ENCODE measurements at regions not wholly inside any gene's neighbourhood (a gene's known extent, or its start where the extent isn't known, plus 50 kb on each side); places are given as distances from the start of the nearest gene placed in this dataset.
"Not testable (repeated sequence)": the region's sequence is repeated elsewhere in the genome, so short reads cannot be mapped to it uniquely, and the experiment has no call there.

- Histone ChIP-seq H3K27ac (no peak overlapping the region), H3K4me2 (no peak overlapping the region), H3K9ac (no peak overlapping the region), H3K36me3 (no peaks in the 10 kb centered on the region), H3K27me3 (no peaks in the 10 kb centered on the region), H3K4me1 (no peaks in the 10 kb centered on the region), H4K20me1 (no peaks in the 10 kb centered on the region), H3K9me3 (replicated peaks in 1 of 11) (peaks cover 0 to 21% (median 6%) of the 10 kb centered on the region in 11 experiments; a peak in 17 of 22 replicates), H3K4me3 (no peak overlapping the region)
- no peak for TF ChIP-seq Cebpa-rat (IDR thresholded peaks at IDR 0.05)
These were observed 448.4 kb upstream of the CDH11 start for GRCh38 chr16:65570261-65570660.

GRCh38 chr16:65559846-65560245 lies 438.0 kb upstream of the CDH11 start:
- no peak for TF ChIP-seq Cebpa-rat (IDR thresholded peaks at IDR 0.05)
- H3K27ac ChIP-seq: no peak overlapping the region

DNA sequence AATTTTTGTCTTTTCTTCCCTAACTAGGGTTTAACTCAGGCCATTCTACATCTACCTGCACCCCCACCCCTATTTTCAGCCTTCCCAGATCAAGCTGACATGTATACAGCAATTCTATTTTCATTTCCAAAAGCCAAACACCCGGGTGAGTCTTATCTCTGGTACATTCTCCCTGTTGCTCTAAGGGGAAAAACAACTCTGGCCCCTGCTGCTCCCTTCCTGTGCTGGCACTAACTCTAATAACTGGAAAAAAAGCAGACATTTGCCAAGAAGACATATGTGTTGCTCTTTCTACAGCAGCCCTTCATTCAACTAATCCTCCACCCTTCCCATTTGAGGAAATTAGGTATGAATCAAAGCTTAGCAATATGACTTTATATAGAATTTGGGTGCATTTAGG lies 427.8 kb upstream of the CDH11 start:
- not testable (repeated sequence) for H3K4me2 ChIP-seq, H3K4me3 ChIP-seq, H3K4me1 ChIP-seq, H3K27me3 ChIP-seq, H3K27ac ChIP-seq, H4K20me1 ChIP-seq, H3K36me3 ChIP-seq, H3K9ac ChIP-seq
- peaks cover 0 to 10% (median 5%) of the 10 kb centered on the region in 11 experiments; a peak in 10 of 22 replicates for H3K9me3 ChIP-seq (replicated peaks in 1 of 11)

More at GRCh38 chr16:65559846-65560245, 438.0 kb upstream of the CDH11 start:
- no peak overlapping the region for H3K4me2 ChIP-seq
- peaks cover 12 to 27% (median 21%) of the 10 kb centered on the region in 11 experiments; a peak in 19 of 22 replicates for H3K9me3 ChIP-seq (replicated peaks in 1 of 11)
- H3K9ac ChIP-seq: no peak overlapping the region
- no peaks in the 10 kb centered on the region for H4K20me1 ChIP-seq
- H3K36me3 ChIP-seq: no peaks in the 10 kb centered on the region
- H3K27me3 ChIP-seq: no peaks in the 10 kb centered on the region
- H3K4me1 ChIP-seq: peaks cover 0 to 6% (median 0%) of the 10 kb centered on the region in 10 experiments; a peak in 1 of 20 replicates
- no peak overlapping the region for H3K4me3 ChIP-seq

- Histone ChIP-seq H3K4me3 (no peak overlapping the region), H3K4me2 (no peak overlapping the region), H3K36me3 (no peaks in the 10 kb centered on the region), H3K27me3 (no peaks in the 10 kb centered on the region), H3K27ac (no peak overlapping the region), H3K9ac (no peak overlapping the region), H3K4me1 (no peaks in the 10 kb centered on the region), H4K20me1 (no peaks in the 10 kb centered on the region), H3K9me3 (replicated peaks in 1 of 11) (peaks cover 0 to 14% (median 7%) of the 10 kb centered on the region in 11 experiments; a peak in 12 of 22 replicates)
- no peak for TF ChIP-seq Cebpa-rat (IDR thresholded peaks at IDR 0.05)
These were observed 426.6 kb upstream of the CDH11 start for GRCh38 chr16:65548470-65548869.

- no peak overlapping the region for H3K9ac ChIP-seq
- peaks cover 0 to 14% (median 7%) of the 10 kb centered on the region in 11 experiments; a peak in 12 of 22 replicates for H3K9me3 ChIP-seq (replicated peaks in 1 of 11)
- no peak for TF ChIP-seq Cebpa-rat (IDR thresholded peaks at IDR 0.05)
- H3K4me3 ChIP-seq: no peak overlapping the region
- H3K36me3 ChIP-seq: no peaks in the 10 kb centered on the region
- H4K20me1 ChIP-seq: no peaks in the 10 kb centered on the region
- H3K27me3 ChIP-seq: no peaks in the 10 kb centered on the region
- H3K4me1 ChIP-seq: no peaks in the 10 kb centered on the region
- no peak overlapping the region for H3K4me2 ChIP-seq
- no peak overlapping the region for H3K27ac ChIP-seq
These were observed 426.0 kb upstream of the CDH11 start for GRCh38 chr16:65547772-65548446.

DNA sequence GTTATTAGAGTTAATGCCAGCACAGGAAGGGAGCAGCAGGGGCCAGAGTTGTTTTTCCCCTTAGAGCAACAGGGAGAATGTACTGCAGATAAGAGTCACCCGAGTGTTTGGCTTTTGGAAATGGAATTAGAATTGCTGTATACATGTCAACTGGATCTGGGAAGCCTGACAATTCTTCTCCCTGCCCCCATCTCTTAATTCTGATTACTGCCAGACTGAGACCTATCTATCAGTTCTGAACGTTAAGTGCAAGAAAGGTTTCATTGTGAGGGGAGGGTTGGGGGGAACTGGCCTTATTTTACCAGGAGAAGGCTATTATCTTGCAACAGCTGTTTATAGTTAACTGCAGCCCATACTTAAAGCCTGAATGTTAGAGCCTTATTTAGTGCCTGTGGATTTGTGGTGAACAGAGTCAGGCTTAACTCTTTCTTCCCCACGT lies 424.5 kb upstream of the CDH11 start:
- no peak overlapping the region for H3K4me2 ChIP-seq
- no peak for TF ChIP-seq Cebpa-rat (IDR thresholded peaks at IDR 0.05)
- peaks cover 0 to 14% (median 7%) of the 10 kb centered on the region in 11 experiments; a peak in 12 of 22 replicates for H3K9me3 ChIP-seq (replicated peaks in 1 of 11)
- H3K9ac ChIP-seq: no peak overlapping the region
- H4K20me1 ChIP-seq: no peaks in the 10 kb centered on the region
- no peak overlapping the region for H3K4me3 ChIP-seq
- no peaks in the 10 kb centered on the region for H3K4me1 ChIP-seq
- no peaks in the 10 kb centered on the region for H3K27me3 ChIP-seq
- H3K36me3 ChIP-seq: no peaks in the 10 kb centered on the region; a peak in 1 of 22 replicates
- H3K27ac ChIP-seq: no peak overlapping the region

GRCh38 chr16:65545413-65545956 lies 423.6 kb upstream of the CDH11 start:
- H3K4me3 ChIP-seq: no peak overlapping the region
- H3K9ac ChIP-seq: no peak overlapping the region
- peaks cover 0 to 9% (median 5%) of the 10 kb centered on the region in 11 experiments; a peak in 11 of 22 replicates for H3K9me3 ChIP-seq (replicated peaks in 1 of 11)
- H3K4me1 ChIP-seq: no peaks in the 10 kb centered on the region
- H3K4me2 ChIP-seq: no peak overlapping the region
- H3K36me3 ChIP-seq: no peaks in the 10 kb centered on the region; a peak in 1 of 22 replicates
- TF ChIP-seq Cebpa-rat (IDR thresholded peaks at IDR 0.05): no peak
- no peaks in the 10 kb centered on the region for H4K20me1 ChIP-seq
- no peaks in the 10 kb centered on the region for H3K27me3 ChIP-seq
- no peak overlapping the region for H3K27ac ChIP-seq

- Histone ChIP-seq H3K36me3 (no peaks in the 10 kb centered on the region; a peak in 1 of 22 replicates), H3K9me3 (replicated peaks in 1 of 11) (peaks cover 0 to 9% (median 5%) of the 10 kb centered on the region in 11 experiments; a peak in 11 of 22 replicates), H3K27ac (no peak overlapping the region), H3K9ac (no peak overlapping the region), H4K20me1 (no peaks in the 10 kb centered on the region), H3K4me3 (no peak overlapping the region), H3K27me3 (no peaks in the 10 kb centered on the region), H3K4me1 (no peaks in the 10 kb centered on the region), H3K4me2 (no peak overlapping the region)
- no peak for TF ChIP-seq Cebpa-rat (IDR thresholded peaks at IDR 0.05)
These were observed 422.2 kb upstream of the CDH11 start for GRCh38 chr16:65543781-65544740.

GRCh38 chr16:65541646-65542045 lies 419.8 kb upstream of the CDH11 start:
- H3K4me3 ChIP-seq: no peak overlapping the region
- H3K27ac ChIP-seq: no peak overlapping the region
- H3K27me3 ChIP-seq: no peaks in the 10 kb centered on the region
- H3K9me3 ChIP-seq (replicated peaks in 1 of 11): peaks cover 0 to 9% (median 5%) of the 10 kb centered on the region in 11 experiments; a peak in 11 of 22 replicates
- no peaks in the 10 kb centered on the region for H3K4me1 ChIP-seq
- no peak for TF ChIP-seq Cebpa-rat (IDR thresholded peaks at IDR 0.05)
- no peak overlapping the region for H3K9ac ChIP-seq
- no peaks in the 10 kb centered on the region; a peak in 1 of 22 replicates for H3K36me3 ChIP-seq
- H4K20me1 ChIP-seq: no peaks in the 10 kb centered on the region
- H3K4me2 ChIP-seq: no peak overlapping the region

Measured in BLaER1 treated with 17β-estradiol and CSF1 and Interleukin-3, amounts not matched to agents 10 nM and 100 nM (cell line).